ENCODE measurements at regions not wholly inside any gene's neighbourhood (a gene's known extent, or its start where the extent isn't known, plus 50 kb on each side); places are given as distances from the start of the nearest gene placed in this dataset.

GRCh38 chr16:63018581-63019223, 982.5 kb upstream of the CDH8 start:
- H3K27me3 ChIP-seq (ENCODE audit: low read length), result no peaks in the 10 kb centered on the region
- no peaks in the 10 kb centered on the region for H3K36me3 ChIP-seq (ENCODE audit: insufficient read depth, low read length)
- H3K4me2 ChIP-seq (ENCODE audit: low read depth, low read length, poor library complexity, severe bottlenecking), result no peak overlapping the region

GRCh38 chr16:63008688-63009087, 972.5 kb upstream of the CDH8 start:
- Histone ChIP-seq H3K4me1 (ENCODE audit: low read length) (no peaks in the 10 kb centered on the region), H2AFZ (ENCODE audit: low read length) (no peak overlapping the region), H3K9me3 (ENCODE audit: low read length) (peaks cover 4% of the 10 kb centered on the region; the same call in 1 of the 2 replicates), H3K36me3 (ENCODE audit: insufficient read depth, low read length) (no peaks in the 10 kb centered on the region), H4K20me1 (ENCODE audit: insufficient read depth, low read depth, low read length) (no peaks in the 10 kb centered on the region), H3K9ac (ENCODE audit: low read length) (no peak overlapping the region), H3K4me3 (ENCODE audit: low read length) (no peak overlapping the region), H3K9me2 (replicated peaks; ENCODE audit: insufficient read depth, low read length) (no peaks in the 10 kb centered on the region), H3K4me2 (ENCODE audit: low read depth, low read length, poor library complexity, severe bottlenecking) (no peak overlapping the region), H3K27ac (ENCODE audit: low read length) (no peak overlapping the region), H3K27me3 (ENCODE audit: low read length) (no peaks in the 10 kb centered on the region), H3K79me2 (ENCODE audit: low read length) (no peaks in the 10 kb centered on the region)
- no peak for DNase-seq

More at GRCh38 chr16:63018581-63019223, 982.5 kb upstream of the CDH8 start:
- no peak for DNase-seq
- no peaks in the 10 kb centered on the region for H3K4me1 ChIP-seq (ENCODE audit: low read length)
- H3K9ac ChIP-seq (ENCODE audit: low read length), result no peak overlapping the region
- no peaks in the 10 kb centered on the region for H3K9me2 ChIP-seq (replicated peaks; ENCODE audit: insufficient read depth, low read length)
- no peaks in the 10 kb centered on the region for H4K20me1 ChIP-seq (ENCODE audit: insufficient read depth, low read depth, low read length)
- H3K9me3 ChIP-seq (ENCODE audit: low read length), result no peaks in the 10 kb centered on the region; the same call in 1 of the 2 replicates
- H3K27ac ChIP-seq (ENCODE audit: low read length), result no peak overlapping the region
- H2AFZ ChIP-seq (ENCODE audit: low read length), result no peak overlapping the region
- H3K79me2 ChIP-seq (ENCODE audit: low read length), result no peaks in the 10 kb centered on the region
- H3K4me3 ChIP-seq (ENCODE audit: low read length), result no peak overlapping the region

- Histone ChIP-seq H3K9me3 (ENCODE audit: low read length) (peaks cover 8% of the 10 kb centered on the region; the same call in 1 of the 2 replicates), H3K9ac (ENCODE audit: low read length) (no peak overlapping the region), H3K4me3 (ENCODE audit: low read length) (no peak overlapping the region), H3K36me3 (ENCODE audit: insufficient read depth, low read length) (no peaks in the 10 kb centered on the region), H3K4me1 (ENCODE audit: low read length) (no peaks in the 10 kb centered on the region), H4K20me1 (ENCODE audit: insufficient read depth, low read depth, low read length) (no peaks in the 10 kb centered on the region), H3K27me3 (ENCODE audit: low read length) (no peaks in the 10 kb centered on the region), H3K9me2 (replicated peaks; ENCODE audit: insufficient read depth, low read length) (no peaks in the 10 kb centered on the region), H3K79me2 (ENCODE audit: low read length) (no peaks in the 10 kb centered on the region), H3K27ac (ENCODE audit: low read length) (no peak overlapping the region), H3K4me2 (ENCODE audit: low read depth, low read length, poor library complexity, severe bottlenecking) (no peak overlapping the region), H2AFZ (ENCODE audit: low read length) (no peak overlapping the region)
- no peak for DNase-seq
Observed at GRCh38 chr16:63005356-63005755, 969.1 kb upstream of the CDH8 start.

GRCh38 chr16:62989480-62989879, 953.2 kb upstream of the CDH8 start:
- Histone ChIP-seq H2AFZ (ENCODE audit: low read length) (no peak overlapping the region), H3K9ac (ENCODE audit: low read length) (no peak overlapping the region), H3K9me3 (ENCODE audit: low read length) (no peaks in the 10 kb centered on the region), H3K36me3 (ENCODE audit: insufficient read depth, low read length) (no peaks in the 10 kb centered on the region), H3K4me2 (ENCODE audit: low read depth, low read length, poor library complexity, severe bottlenecking) (no peak overlapping the region), H3K79me2 (ENCODE audit: low read length) (no peaks in the 10 kb centered on the region), H3K27ac (ENCODE audit: low read length) (no peak overlapping the region), H3K27me3 (ENCODE audit: low read length) (no peaks in the 10 kb centered on the region), H3K9me2 (replicated peaks; ENCODE audit: insufficient read depth, low read length) (no peaks in the 10 kb centered on the region), H4K20me1 (ENCODE audit: insufficient read depth, low read depth, low read length) (no peaks in the 10 kb centered on the region), H3K4me3 (ENCODE audit: low read length) (no peak overlapping the region), H3K4me1 (ENCODE audit: low read length) (no peaks in the 10 kb centered on the region)
- no peak for DNase-seq

- H3K4me2 ChIP-seq (ENCODE audit: low read depth, low read length, poor library complexity, severe bottlenecking), result no peak overlapping the region
- no peak overlapping the region for H2AFZ ChIP-seq (ENCODE audit: low read length)
- no peak overlapping the region for H3K4me3 ChIP-seq (ENCODE audit: low read length)
- no peaks in the 10 kb centered on the region for H4K20me1 ChIP-seq (ENCODE audit: insufficient read depth, low read depth, low read length)
- H3K9ac ChIP-seq (ENCODE audit: low read length), result no peak overlapping the region
- no peaks in the 10 kb centered on the region for H3K9me3 ChIP-seq (ENCODE audit: low read length)
- DNase-seq, result no peak
- no peaks in the 10 kb centered on the region for H3K79me2 ChIP-seq (ENCODE audit: low read length)
- no peaks in the 10 kb centered on the region for H3K4me1 ChIP-seq (ENCODE audit: low read length)
- H3K36me3 ChIP-seq (ENCODE audit: insufficient read depth, low read length), result no peaks in the 10 kb centered on the region
- H3K27ac ChIP-seq (ENCODE audit: low read length), result no peak overlapping the region
- no peaks in the 10 kb centered on the region for H3K27me3 ChIP-seq (ENCODE audit: low read length)
- no peaks in the 10 kb centered on the region for H3K9me2 ChIP-seq (replicated peaks; ENCODE audit: insufficient read depth, low read length)
Observed at GRCh38 chr16:62985722-62986121, 949.5 kb upstream of the CDH8 start.

- Histone ChIP-seq H3K4me1 (ENCODE audit: low read length) (no peaks in the 10 kb centered on the region), H3K27ac (ENCODE audit: low read length) (no peak overlapping the region), H2AFZ (ENCODE audit: low read length) (no peak overlapping the region), H3K4me3 (ENCODE audit: low read length) (no peak overlapping the region), H3K79me2 (ENCODE audit: low read length) (no peaks in the 10 kb centered on the region), H3K9ac (ENCODE audit: low read length) (no peak overlapping the region), H3K36me3 (ENCODE audit: insufficient read depth, low read length) (no peaks in the 10 kb centered on the region), H4K20me1 (ENCODE audit: insufficient read depth, low read depth, low read length) (no peaks in the 10 kb centered on the region), H3K9me3 (ENCODE audit: low read length) (no peaks in the 10 kb centered on the region), H3K4me2 (ENCODE audit: low read depth, low read length, poor library complexity, severe bottlenecking) (no peak overlapping the region), H3K9me2 (replicated peaks; ENCODE audit: insufficient read depth, low read length) (no peaks in the 10 kb centered on the region), H3K27me3 (ENCODE audit: low read length) (no peaks in the 10 kb centered on the region)
- no peak for DNase-seq
Observed at GRCh38 chr16:62978451-62978850, 942.2 kb upstream of the CDH8 start.

- Histone ChIP-seq H3K36me3 (ENCODE audit: insufficient read depth, low read length) (no peaks in the 10 kb centered on the region), H2AFZ (ENCODE audit: low read length) (no peak overlapping the region), H3K27me3 (ENCODE audit: low read length) (no peaks in the 10 kb centered on the region), H3K27ac (ENCODE audit: low read length) (no peak overlapping the region), H3K79me2 (ENCODE audit: low read length) (no peaks in the 10 kb centered on the region), H3K9me3 (ENCODE audit: low read length) (no peaks in the 10 kb centered on the region), H3K4me3 (ENCODE audit: low read length) (no peak overlapping the region), H3K4me1 (ENCODE audit: low read length) (no peaks in the 10 kb centered on the region), H4K20me1 (ENCODE audit: insufficient read depth, low read depth, low read length) (no peaks in the 10 kb centered on the region), H3K9ac (ENCODE audit: low read length) (no peak overlapping the region), H3K4me2 (ENCODE audit: low read depth, low read length, poor library complexity, severe bottlenecking) (no peak overlapping the region), H3K9me2 (replicated peaks; ENCODE audit: insufficient read depth, low read length) (no peaks in the 10 kb centered on the region)
- DNase-seq, result no peak
Observed at GRCh38 chr16:62977876-62978275, 941.6 kb upstream of the CDH8 start.

GRCh38 chr16:62974424-62974823, 938.2 kb upstream of the CDH8 start:
- H3K4me2 ChIP-seq (ENCODE audit: low read depth, low read length, poor library complexity, severe bottlenecking), result no peak overlapping the region
- H3K9me3 ChIP-seq (ENCODE audit: low read length), result no peaks in the 10 kb centered on the region
- no peaks in the 10 kb centered on the region for H3K79me2 ChIP-seq (ENCODE audit: low read length)
- H2AFZ ChIP-seq (ENCODE audit: low read length), result no peak overlapping the region
- H3K9ac ChIP-seq (ENCODE audit: low read length), result no peak overlapping the region
- no peak for DNase-seq
- H3K4me1 ChIP-seq (ENCODE audit: low read length), result no peaks in the 10 kb centered on the region
- H3K9me2 ChIP-seq (replicated peaks; ENCODE audit: insufficient read depth, low read length), result no peaks in the 10 kb centered on the region
- no peaks in the 10 kb centered on the region for H3K27me3 ChIP-seq (ENCODE audit: low read length)
- no peaks in the 10 kb centered on the region for H4K20me1 ChIP-seq (ENCODE audit: insufficient read depth, low read depth, low read length)
- H3K4me3 ChIP-seq (ENCODE audit: low read length), result no peak overlapping the region
- H3K36me3 ChIP-seq (ENCODE audit: insufficient read depth, low read length), result no peaks in the 10 kb centered on the region
- no peak overlapping the region for H3K27ac ChIP-seq (ENCODE audit: low read length)

Data from Karpas-422 (cell line).